ENCODE measurements at regions not wholly inside any gene's neighbourhood (a gene's known extent, or its start where the extent isn't known, plus 50 kb on each side); places are given as distances from the start of the nearest gene placed in this dataset.

GRCh38 chr10:29920408-29921070 is 138.8 kb downstream of the JCAD start:
- no peaks in the 10 kb centered on the region for H3K36me3 ChIP-seq (ENCODE audit: control insufficient read depth, insufficient read depth, low read length)
- H4K20me1 ChIP-seq (replicated peaks; ENCODE audit: control insufficient read depth, insufficient read depth, low read length) = no peaks in the 10 kb centered on the region
- no peak overlapping the region for H3K27ac ChIP-seq (ENCODE audit: extremely low read depth, low read depth, low read length)
- DNase-seq (ENCODE audit: extremely low read depth in 1 of 4, low spot score in 3 of 4) (no peak), ATAC-seq (no peak), FAIRE-seq (no peak)
- intact Hi-C loops (cut with micrococcal nuclease) (no loop called here), in situ Hi-C loops (cut with MboI) (no loop called here)
- no peak overlapping the region for H3K9ac ChIP-seq (ENCODE audit: insufficient read depth in 1 of 2, low read depth in 2 of 2, low read length in 2 of 2)
- no peaks in the 10 kb centered on the region for H3K9me1 ChIP-seq (ENCODE audit: control insufficient read depth, insufficient read depth, low read length)
- H3K79me2 ChIP-seq (ENCODE audit: control insufficient read depth, insufficient read depth, low read length) = no peaks in the 10 kb centered on the region
- ChIA-PET CTCF (ENCODE audit: low intra/inter-chr PET ratio) (no interaction called here), POLR2A (no interaction called here)
- H2AFZ ChIP-seq (ENCODE audit: low read depth, low read length) = no peak overlapping the region
- H3K4me3 ChIP-seq = no peak overlapping the region
- WGBS (ENCODE audit: insufficient coverage, low coverage, missing lambda C conversion rate) = 0% methylated on average over 9 of the region's 9 CpGs
- no peaks in the 10 kb centered on the region for H3K4me1 ChIP-seq (replicated peaks in 1 of 2; ENCODE audit: control insufficient read depth in 2 of 2, insufficient read depth in 2 of 2, low read length in 2 of 2)
- no peak overlapping the region for H3K4me2 ChIP-seq (ENCODE audit: insufficient read depth, low read length)
- no TSS peak for BruUV-seq (replicated peaks)
- no peaks in the 10 kb centered on the region for H3K9me3 ChIP-seq (replicated peaks; ENCODE audit: control insufficient read depth, insufficient read depth, low read depth, low read length)
- peaks cover 3 to 15% of the 10 kb centered on the region in 2 experiments; a peak in 4 of 5 replicates for H3K27me3 ChIP-seq (ENCODE audit: control insufficient read depth in 2 of 2, insufficient read depth in 2 of 2, low read length in 2 of 2)
- no peak for TF ChIP-seq ZMIZ1 (IDR thresholded peaks at IDR 0.05; ENCODE audit: low read depth in 2 of 2, low read length in 2 of 2)
- TF ChIP-seq ZFX (CRISPR knock-in tag; IDR thresholded peaks at IDR 0.05) = no peak
- no peak for TF ChIP-seq SMAD2 (IDR thresholded peaks at IDR 0.05; ENCODE audit: low read depth, low read length)
- no peak for TF ChIP-seq ZBTB40 (IDR thresholded peaks at IDR 0.05)
- TF ChIP-seq ZBTB40 (CRISPR knock-in tag; IDR thresholded peaks at IDR 0.05) = no peak
- TF ChIP-seq RFX5 (IDR thresholded peaks at IDR 0.05; ENCODE audit: low read depth, low read length) = no peak
- no peak for TF ChIP-seq ZNF146 (CRISPR knock-in tag; IDR thresholded peaks at IDR 0.05; ENCODE audit: unreplicated experiment)
- TF ChIP-seq MECOM (CRISPR knock-in tag; IDR thresholded peaks at IDR 0.05) = no peak
- TF ChIP-seq NFIC (IDR thresholded peaks at IDR 0.05) = no peak
- TF ChIP-seq ZBED1 (IDR thresholded peaks at IDR 0.05) = no peak

Data from K562 (cell line).